ENCODE measurements at regions not wholly inside any gene's neighbourhood (a gene's known extent, or its start where the extent isn't known, plus 50 kb on each side); places are given as distances from the start of the nearest gene placed in this dataset.

DNA sequence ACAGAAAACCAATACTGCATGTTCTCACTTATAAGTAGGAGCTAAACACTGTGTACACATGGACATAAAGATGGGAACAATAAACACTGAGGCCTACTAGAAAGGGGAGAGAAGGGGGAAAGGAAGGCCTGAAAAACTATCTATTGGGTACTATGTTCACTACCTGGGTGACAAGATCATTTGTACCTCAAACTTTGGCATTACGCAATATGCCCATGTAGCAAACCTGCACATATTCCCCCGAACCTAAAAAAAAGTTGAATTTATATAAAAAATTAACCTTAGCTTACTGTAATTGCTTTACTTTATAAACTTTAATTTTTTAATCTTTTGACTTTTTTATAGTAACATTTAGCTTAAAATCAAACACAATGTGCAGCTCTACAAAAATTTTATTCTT, 237.6 kb upstream of the ATP10B start:
- DNase-seq (ENCODE audit: low read depth, low spot score), result no peak

More for the DNA sequence above, 237.6 kb upstream of the ATP10B start:
- H3K27ac ChIP-seq (ENCODE audit: low read depth, low read length), result no peak overlapping the region
- ChIA-PET CTCF (no interaction called here), POLR2A (no interaction called here), RAD21 (ENCODE audit: low non-redundant PET in 1 of 2, low total read pairs in 2 of 2, uncharacterized antibody in 2 of 2, unreplicated experiment in 2 of 2) (no interaction called here)
- ATAC-seq, result no peak
- no peaks in the 10 kb centered on the region for H3K36me3 ChIP-seq (ENCODE audit: control insufficient read depth in 1 of 2, insufficient read depth in 2 of 2, low read length in 2 of 2)
- H3K9me2 ChIP-seq (ENCODE audit: insufficient read depth), result no peaks in the 10 kb centered on the region
- H3K4me3 ChIP-seq (replicated peaks in 1 of 2; ENCODE audit: low read depth in 1 of 2, low read length in 2 of 2), result no peak overlapping the region
- no peaks in the 10 kb centered on the region for H3K4me1 ChIP-seq (ENCODE audit: control insufficient read depth in 1 of 2, insufficient read depth in 2 of 2, low read length in 2 of 2)
- H2AFZ ChIP-seq (ENCODE audit: low read depth, low read length, poor library complexity, severe bottlenecking), result no peak overlapping the region
- H3K79me2 ChIP-seq (ENCODE audit: insufficient read depth, low read length), result no peaks in the 10 kb centered on the region
- no TSS peak for BruUV-seq (replicated peaks)
- H4K20me1 ChIP-seq (ENCODE audit: insufficient read depth), result no peaks in the 10 kb centered on the region
- TF ChIP-seq CEBPB (IDR thresholded peaks at IDR 0.05; ENCODE audit: low read depth), result no peak
- no peak for TF ChIP-seq SP1 (IDR thresholded peaks at IDR 0.05; ENCODE audit: low read depth)
- TF ChIP-seq, protein P1, sequence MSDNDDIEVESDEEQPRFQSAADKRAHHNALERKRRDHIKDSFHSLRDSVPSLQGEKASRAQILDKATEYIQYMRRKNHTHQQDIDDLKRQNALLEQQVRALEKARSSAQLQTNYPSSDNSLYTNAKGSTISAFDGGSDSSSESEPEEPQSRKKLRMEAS (IDR thresholded peaks at IDR 0.05), result no peak
- TF ChIP-seq YY1 (IDR thresholded peaks at IDR 0.05; ENCODE audit: extremely low read depth, insufficient replicate concordance, low read depth, low read length), result no peak
- TF ChIP-seq ZFX (IDR thresholded peaks at IDR 0.05), result no peak
- no peak for TF ChIP-seq TCF7L2 (IDR thresholded peaks at IDR 0.05; ENCODE audit: borderline replicate concordance, extremely low read depth, insufficient read depth, insufficient read length)
- TF ChIP-seq POLR2A (IDR thresholded peaks at IDR 0.05; ENCODE audit: borderline replicate concordance, extremely low read depth, insufficient read depth, insufficient read length), result no peak
- TF ChIP-seq, protein P2, sequence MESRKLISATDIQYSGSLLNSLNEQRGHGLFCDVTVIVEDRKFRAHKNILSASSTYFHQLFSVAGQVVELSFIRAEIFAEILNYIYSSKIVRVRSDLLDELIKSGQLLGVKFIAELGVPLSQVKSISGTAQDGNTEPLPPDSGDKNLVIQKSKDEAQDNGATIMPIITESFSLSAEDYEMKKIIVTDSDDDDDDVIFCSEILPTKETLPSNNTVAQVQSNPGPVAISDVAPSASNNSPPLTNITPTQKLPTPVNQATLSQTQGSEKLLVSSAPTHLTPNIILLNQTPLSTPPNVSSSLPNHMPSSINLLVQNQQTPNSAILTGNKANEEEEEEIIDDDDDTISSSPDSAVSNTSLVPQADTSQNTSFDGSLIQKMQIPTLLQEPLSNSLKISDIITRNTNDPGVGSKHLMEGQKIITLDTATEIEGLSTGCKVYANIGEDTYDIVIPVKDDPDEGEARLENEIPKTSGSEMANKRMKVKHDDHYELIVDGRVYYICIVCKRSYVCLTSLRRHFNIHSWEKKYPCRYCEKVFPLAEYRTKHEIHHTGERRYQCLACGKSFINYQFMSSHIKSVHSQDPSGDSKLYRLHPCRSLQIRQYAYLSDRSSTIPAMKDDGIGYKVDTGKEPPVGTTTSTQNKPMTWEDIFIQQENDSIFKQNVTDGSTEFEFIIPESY (IDR thresholded peaks at IDR 0.05; ENCODE audit: extremely low read depth, insufficient replicate concordance, low read length), result no peak
- TF ChIP-seq, protein P3, sequence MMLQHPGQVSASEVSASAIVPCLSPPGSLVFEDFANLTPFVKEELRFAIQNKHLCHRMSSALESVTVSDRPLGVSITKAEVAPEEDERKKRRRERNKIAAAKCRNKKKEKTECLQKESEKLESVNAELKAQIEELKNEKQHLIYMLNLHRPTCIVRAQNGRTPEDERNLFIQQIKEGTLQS (IDR thresholded peaks at IDR 0.05), result no peak
- no peak for TF ChIP-seq JUND (IDR thresholded peaks at IDR 0.05)
- TF ChIP-seq, protein P4, sequence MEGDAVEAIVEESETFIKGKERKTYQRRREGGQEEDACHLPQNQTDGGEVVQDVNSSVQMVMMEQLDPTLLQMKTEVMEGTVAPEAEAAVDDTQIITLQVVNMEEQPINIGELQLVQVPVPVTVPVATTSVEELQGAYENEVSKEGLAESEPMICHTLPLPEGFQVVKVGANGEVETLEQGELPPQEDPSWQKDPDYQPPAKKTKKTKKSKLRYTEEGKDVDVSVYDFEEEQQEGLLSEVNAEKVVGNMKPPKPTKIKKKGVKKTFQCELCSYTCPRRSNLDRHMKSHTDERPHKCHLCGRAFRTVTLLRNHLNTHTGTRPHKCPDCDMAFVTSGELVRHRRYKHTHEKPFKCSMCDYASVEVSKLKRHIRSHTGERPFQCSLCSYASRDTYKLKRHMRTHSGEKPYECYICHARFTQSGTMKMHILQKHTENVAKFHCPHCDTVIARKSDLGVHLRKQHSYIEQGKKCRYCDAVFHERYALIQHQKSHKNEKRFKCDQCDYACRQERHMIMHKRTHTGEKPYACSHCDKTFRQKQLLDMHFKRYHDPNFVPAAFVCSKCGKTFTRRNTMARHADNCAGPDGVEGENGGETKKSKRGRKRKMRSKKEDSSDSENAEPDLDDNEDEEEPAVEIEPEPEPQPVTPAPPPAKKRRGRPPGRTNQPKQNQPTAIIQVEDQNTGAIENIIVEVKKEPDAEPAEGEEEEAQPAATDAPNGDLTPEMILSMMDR (IDR thresholded peaks at IDR 0.05 in 2 of 3, conservative IDR thresholded peaks at IDR 0.05 in 1 of 3; ENCODE audit: borderline replicate concordance in 1 of 3, insufficient read depth in 1 of 3, low read depth in 2 of 3, low read length in 2 of 3), result no peak
- TF ChIP-seq RAD21 (IDR thresholded peaks at IDR 0.05; ENCODE audit: low read depth), result no peak
- TF ChIP-seq SIN3A (IDR thresholded peaks at IDR 0.05; ENCODE audit: low read depth), result no peak
- no peak for TF ChIP-seq ZNF274 (IDR thresholded peaks at IDR 0.05; ENCODE audit: low read depth, low read length)
- no peak for TF ChIP-seq EGR1 (IDR thresholded peaks at IDR 0.05; ENCODE audit: low read depth)
- TF ChIP-seq POLR2AphosphoS5 (IDR thresholded peaks at IDR 0.05; ENCODE audit: low read depth, low read length), result no peak
- TF ChIP-seq, protein P5, sequence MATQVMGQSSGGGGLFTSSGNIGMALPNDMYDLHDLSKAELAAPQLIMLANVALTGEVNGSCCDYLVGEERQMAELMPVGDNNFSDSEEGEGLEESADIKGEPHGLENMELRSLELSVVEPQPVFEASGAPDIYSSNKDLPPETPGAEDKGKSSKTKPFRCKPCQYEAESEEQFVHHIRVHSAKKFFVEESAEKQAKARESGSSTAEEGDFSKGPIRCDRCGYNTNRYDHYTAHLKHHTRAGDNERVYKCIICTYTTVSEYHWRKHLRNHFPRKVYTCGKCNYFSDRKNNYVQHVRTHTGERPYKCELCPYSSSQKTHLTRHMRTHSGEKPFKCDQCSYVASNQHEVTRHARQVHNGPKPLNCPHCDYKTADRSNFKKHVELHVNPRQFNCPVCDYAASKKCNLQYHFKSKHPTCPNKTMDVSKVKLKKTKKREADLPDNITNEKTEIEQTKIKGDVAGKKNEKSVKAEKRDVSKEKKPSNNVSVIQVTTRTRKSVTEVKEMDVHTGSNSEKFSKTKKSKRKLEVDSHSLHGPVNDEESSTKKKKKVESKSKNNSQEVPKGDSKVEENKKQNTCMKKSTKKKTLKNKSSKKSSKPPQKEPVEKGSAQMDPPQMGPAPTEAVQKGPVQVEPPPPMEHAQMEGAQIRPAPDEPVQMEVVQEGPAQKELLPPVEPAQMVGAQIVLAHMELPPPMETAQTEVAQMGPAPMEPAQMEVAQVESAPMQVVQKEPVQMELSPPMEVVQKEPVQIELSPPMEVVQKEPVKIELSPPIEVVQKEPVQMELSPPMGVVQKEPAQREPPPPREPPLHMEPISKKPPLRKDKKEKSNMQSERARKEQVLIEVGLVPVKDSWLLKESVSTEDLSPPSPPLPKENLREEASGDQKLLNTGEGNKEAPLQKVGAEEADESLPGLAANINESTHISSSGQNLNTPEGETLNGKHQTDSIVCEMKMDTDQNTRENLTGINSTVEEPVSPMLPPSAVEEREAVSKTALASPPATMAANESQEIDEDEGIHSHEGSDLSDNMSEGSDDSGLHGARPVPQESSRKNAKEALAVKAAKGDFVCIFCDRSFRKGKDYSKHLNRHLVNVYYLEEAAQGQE (IDR thresholded peaks at IDR 0.05; ENCODE audit: low read depth), result no peak
- no peak for TF ChIP-seq CBX3 (IDR thresholded peaks at IDR 0.05; ENCODE audit: low read depth)
- no peak overlapping the region for H3K4me2 ChIP-seq (ENCODE audit: low read length)
- no peak overlapping the region for H3K9ac ChIP-seq (ENCODE audit: low read length)
- intact Hi-C loops (cut with micrococcal nuclease), result no loop called here
- H3K9me3 ChIP-seq (ENCODE audit: control insufficient read depth in 1 of 2, insufficient read depth in 1 of 2, low read depth in 1 of 2, low read length in 2 of 2), result no peaks in the 10 kb centered on the region; a peak in 1 of 4 replicates
- H3K27me3 ChIP-seq (ENCODE audit: insufficient read depth, low read length), result no peaks in the 10 kb centered on the region

Measured in HCT116 (cell line).